Stimulated activated CD8-positive, alpha-beta memory T cell treated with anti-CD3 and anti-CD28 coated beads, Interleukin-2, amount 100 ng/mL, for 48 hours (primary cell): ENCODE measurements at regions not wholly inside any gene's neighbourhood (a gene's known extent, or its start where the extent isn't known, plus 50 kb on each side); places are given as distances from the start of the nearest gene placed in this dataset.
"Not testable (repeated sequence)": the region's sequence is repeated elsewhere in the genome, so short reads cannot be mapped to it uniquely, and the experiment has no call there.

Source experiments
- DNase-seq, 2 donors: peaks; one replicate each; pipeline ENCODE4 v3.0.0-alpha.2; 2020; ENCODE audit warnings: low read depth in 2 of 2

- DNase-seq: no peak
Measured at GRCh38 chr15:58295637-58296215, 136.1 kb upstream of the LIPC start.

- DNase-seq: no peak
Measured at GRCh38 chr15:58296276-58296675, 135.5 kb upstream of the LIPC start.

GRCh38 chr15:58297639-58298038 lies 134.2 kb upstream of the LIPC start:
- no peak for DNase-seq

GRCh38 chr15:58298879-58299850 lies 132.6 kb upstream of the LIPC start:
- DNase-seq: no peak

- no peak for DNase-seq
Measured at GRCh38 chr15:58302832-58303231, 129.0 kb upstream of the LIPC start.

GRCh38 chr15:58303236-58303635 lies 128.6 kb upstream of the LIPC start:
- no peak for DNase-seq

GRCh38 chr15:58306591-58307312 lies 125.0 kb upstream of the LIPC start:
- DNase-seq: no peak

GRCh38 chr15:58307313-58307961 lies 124.4 kb upstream of the LIPC start:
- DNase-seq: no peak

GRCh38 chr15:58308742-58309355 lies 122.9 kb upstream of the LIPC start:
- no peak for DNase-seq

- DNase-seq: no peak
Measured at GRCh38 chr15:58309963-58310928, 121.5 kb upstream of the LIPC start.

- no peak for DNase-seq
Measured at GRCh38 chr15:58311556-58311955, 120.2 kb upstream of the LIPC start.

- no peak for DNase-seq
Measured at GRCh38 chr15:58312031-58312430, 119.8 kb upstream of the LIPC start.

- no peak for DNase-seq
Measured at GRCh38 chr15:58313304-58313703, 118.5 kb upstream of the LIPC start.

- no peak for DNase-seq
Measured at GRCh38 chr15:58313810-58314592, 117.8 kb upstream of the LIPC start.

GRCh38 chr15:58314593-58315216 lies 117.1 kb upstream of the LIPC start:
- no peak for DNase-seq

GRCh38 chr15:58318517-58318916 lies 113.3 kb upstream of the LIPC start:
- DNase-seq: no peak

- DNase-seq: no peak
Measured at GRCh38 chr15:58321034-58321433, 110.8 kb upstream of the LIPC start.

GRCh38 chr15:58322253-58322652 lies 109.5 kb upstream of the LIPC start:
- DNase-seq: no peak

- not testable (repeated sequence) for DNase-seq
Measured at GRCh38 chr15:58323321-58323720, 108.5 kb upstream of the LIPC start.
